ENCODE measurements at regions not wholly inside any gene's neighbourhood (a gene's known extent, or its start where the extent isn't known, plus 50 kb on each side); places are given as distances from the start of the nearest gene placed in this dataset.
"Not testable (repeated sequence)": the region's sequence is repeated elsewhere in the genome, so short reads cannot be mapped to it uniquely, and the experiment has no call there.

GRCh38 chr7:148489678-148490077 lies 100.9 kb upstream of the C7orf33 start:
- H3K4me3 ChIP-seq (ENCODE audit: low read depth, low read length): no peak overlapping the region
- TF ChIP-seq CTCF (IDR thresholded peaks at IDR 0.05; ENCODE audit: low read depth, low read length, missing control alignments): no peak
- no peak for DNase-seq (ENCODE audit: low read depth)

- no peak overlapping the region for H3K4me3 ChIP-seq (ENCODE audit: low read depth, low read length)
- no peak for TF ChIP-seq CTCF (IDR thresholded peaks at IDR 0.05; ENCODE audit: low read depth, low read length, missing control alignments)
- no peak for DNase-seq (ENCODE audit: low read depth)
These were observed 98.3 kb upstream of the C7orf33 start for GRCh38 chr7:148492157-148492860.

GRCh38 chr7:148495605-148496004 lies 95.0 kb upstream of the C7orf33 start:
- TF ChIP-seq CTCF (IDR thresholded peaks at IDR 0.05; ENCODE audit: low read depth, low read length, missing control alignments): no peak
- H3K4me3 ChIP-seq (ENCODE audit: low read depth, low read length): no peak overlapping the region
- DNase-seq (ENCODE audit: low read depth): no peak

- H3K4me3 ChIP-seq (ENCODE audit: low read depth, low read length): no peak overlapping the region
- TF ChIP-seq CTCF (IDR thresholded peaks at IDR 0.05; ENCODE audit: low read depth, low read length, missing control alignments): no peak
- DNase-seq (ENCODE audit: low read depth): no peak
These were observed 89.6 kb upstream of the C7orf33 start for GRCh38 chr7:148500978-148501377.

GRCh38 chr7:148503900-148504487 lies 86.6 kb upstream of the C7orf33 start:
- no peak overlapping the region for H3K4me3 ChIP-seq (ENCODE audit: low read depth, low read length)
- TF ChIP-seq CTCF (IDR thresholded peaks at IDR 0.05; ENCODE audit: low read depth, low read length, missing control alignments): peak; percentile 45
- no peak for DNase-seq (ENCODE audit: low read depth)

GRCh38 chr7:148505645-148506375 lies 84.8 kb upstream of the C7orf33 start:
- DNase-seq (ENCODE audit: low read depth): no peak
- TF ChIP-seq CTCF (IDR thresholded peaks at IDR 0.05; ENCODE audit: low read depth, low read length, missing control alignments): no peak
- H3K4me3 ChIP-seq (ENCODE audit: low read depth, low read length): no peak overlapping the region

- DNase-seq (ENCODE audit: low read depth): peak; percentile 77
- H3K4me3 ChIP-seq (ENCODE audit: low read depth, low read length): not testable (repeated sequence)
These were observed 83.4 kb upstream of the C7orf33 start for GRCh38 chr7:148507064-148507573.
